ENCODE measurements at regions not wholly inside any gene's neighbourhood (a gene's known extent, or its start where the extent isn't known, plus 50 kb on each side); places are given as distances from the start of the nearest gene placed in this dataset.

DNA sequence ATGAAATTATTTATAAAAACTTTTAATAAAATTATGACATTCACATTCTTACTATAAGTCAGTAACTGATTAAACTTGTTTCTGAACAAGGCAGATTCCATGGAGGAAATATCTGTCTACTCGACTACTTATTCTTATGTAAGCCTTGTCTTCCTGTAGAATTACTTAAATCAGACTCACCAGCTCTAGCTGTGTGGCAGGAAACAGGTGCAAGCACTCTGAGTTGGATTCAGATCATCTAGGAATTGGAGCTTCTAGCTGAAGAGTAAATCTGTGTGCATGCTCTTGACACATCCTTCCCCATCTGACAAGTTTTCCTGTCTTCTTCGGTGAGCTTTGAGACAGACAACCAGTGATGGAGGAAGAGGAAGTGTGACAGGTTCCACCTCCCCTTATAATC, 284.7 kb downstream of the TRIB2 start:
- TF ChIP-seq, protein P1, sequence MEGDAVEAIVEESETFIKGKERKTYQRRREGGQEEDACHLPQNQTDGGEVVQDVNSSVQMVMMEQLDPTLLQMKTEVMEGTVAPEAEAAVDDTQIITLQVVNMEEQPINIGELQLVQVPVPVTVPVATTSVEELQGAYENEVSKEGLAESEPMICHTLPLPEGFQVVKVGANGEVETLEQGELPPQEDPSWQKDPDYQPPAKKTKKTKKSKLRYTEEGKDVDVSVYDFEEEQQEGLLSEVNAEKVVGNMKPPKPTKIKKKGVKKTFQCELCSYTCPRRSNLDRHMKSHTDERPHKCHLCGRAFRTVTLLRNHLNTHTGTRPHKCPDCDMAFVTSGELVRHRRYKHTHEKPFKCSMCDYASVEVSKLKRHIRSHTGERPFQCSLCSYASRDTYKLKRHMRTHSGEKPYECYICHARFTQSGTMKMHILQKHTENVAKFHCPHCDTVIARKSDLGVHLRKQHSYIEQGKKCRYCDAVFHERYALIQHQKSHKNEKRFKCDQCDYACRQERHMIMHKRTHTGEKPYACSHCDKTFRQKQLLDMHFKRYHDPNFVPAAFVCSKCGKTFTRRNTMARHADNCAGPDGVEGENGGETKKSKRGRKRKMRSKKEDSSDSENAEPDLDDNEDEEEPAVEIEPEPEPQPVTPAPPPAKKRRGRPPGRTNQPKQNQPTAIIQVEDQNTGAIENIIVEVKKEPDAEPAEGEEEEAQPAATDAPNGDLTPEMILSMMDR (IDR thresholded peaks at IDR 0.05) = no peak
- no peak for TF ChIP-seq POLR2A (IDR thresholded peaks at IDR 0.05)

All from testis (tissue), 2 donors.